Endothelial cell of umbilical vein (primary cell): ENCODE measurements at regions not wholly inside any gene's neighbourhood (a gene's known extent, or its start where the extent isn't known, plus 50 kb on each side); places are given as distances from the start of the nearest gene placed in this dataset.

Experiments used
- BruUV-seq: library from RNA; stranded (reverse); fragments of 400-500 nt; replicated peaks from 2 replicates; lab custom pipeline; 2021; lab: Mats Ljungman, UMichigan
- CTCF ChIA-PET: fragments of 300-600, 350-600 bp; sonication (Branson Sonifier 250); formaldehyde crosslinking; loops from one replicate; lab custom pipeline; 2021; ENCODE audit warnings: antibody characterized with exemption, inconsistent platforms; lab: Charles Lee
- POLR2A ChIA-PET: fragments of 300-600, 350-600 bp; sonication (Branson Sonifier 250); formaldehyde crosslinking; loops from one replicate; lab custom pipeline; 2021; ENCODE audit warnings: antibody characterized with exemption, inconsistent platforms; lab: Charles Lee
- DNase-seq: peaks from one replicate; pipeline ENCODE4 v3.0.0-alpha.2; 2011; ENCODE audit warnings: low read depth, low spot score
- FAIRE-seq: peaks from 2 replicates; lab custom pipeline; 2011; peaks lifted over from hg19 to GRCh38; lab: Jason Lieb, UNC
- H2AFZ ChIP-seq: 2 replicates; pipeline ENCODE4 v1.6.0; 2012; ENCODE audit warnings: low read depth, low read length, control low read depth, inconsistent platforms
- H3K27ac ChIP-seq: 2 replicates; pipeline ENCODE4 v1.5.1; 2011; ENCODE audit warnings: low read depth, mild to moderate bottlenecking, control low read depth, low read length, moderate library complexity; ENCODE audit not compliant: insufficient read depth
- H3K27me3 ChIP-seq, 2 experiments: 2 replicates each; pipeline versions ENCODE4 v1.6.0 to v1.6.1; 2011; ENCODE audit warnings: low read length in 2 of 2, mixed read lengths in 1 of 2; ENCODE audit not compliant: control insufficient read depth in 2 of 2, insufficient read depth in 2 of 2
- H3K36me3 ChIP-seq, 2 experiments: 2 replicates in 1 of 2; 3 replicates in 1 of 2; pipeline ENCODE4 v1.5.1; 2011; ENCODE audit warnings: low read length in 2 of 2, mild to moderate bottlenecking in 1 of 2, moderate library complexity in 1 of 2; ENCODE audit not compliant: control insufficient read depth in 2 of 2, insufficient read depth in 2 of 2; ENCODE audit errors: extremely low read depth in 1 of 2
- H3K4me1 ChIP-seq: 3 replicates; pipeline ENCODE4 v1.5.1; 2011; ENCODE audit warnings: mild to moderate bottlenecking, low read length; ENCODE audit not compliant: control insufficient read depth, insufficient read depth; ENCODE audit errors: extremely low read depth
- H3K4me2 ChIP-seq: 2 replicates; pipeline ENCODE4 v1.6.1; 2011; ENCODE audit warnings: low read length, control low read depth, mixed read lengths; ENCODE audit not compliant: insufficient read depth
- H3K4me3 ChIP-seq, 3 experiments: fragments of 200-600 bp in 1 of 3; sonication (generic), shearing (Covaris generic) in 1 of 3; replicated peaks in 1 of 3; 2 replicates each; pipeline ENCODE4 v1.5.1; 2011 to 2016; ENCODE audit warnings: control low read depth in 3 of 3, low read length in 3 of 3, mild to moderate bottlenecking in 2 of 3, inconsistent platforms in 1 of 3, low read depth in 1 of 3, moderate library complexity in 1 of 3; ENCODE audit not compliant: insufficient read depth in 1 of 3
- H3K79me2 ChIP-seq: 2 replicates; pipeline ENCODE4 v1.6.0; 2012; ENCODE audit warnings: low read length, inconsistent platforms; ENCODE audit not compliant: control insufficient read depth, insufficient read depth
- H3K9ac ChIP-seq: replicated peaks from 2 replicates; pipeline ENCODE3; 2011; ENCODE audit warnings: low read length, control low read depth; ENCODE audit not compliant: insufficient read depth; ENCODE audit errors: extremely low read depth
- H3K9me1 ChIP-seq: replicated peaks from 3 replicates; pipeline ENCODE4 v1.6.0; 2011; ENCODE audit warnings: mild to moderate bottlenecking, low read length; ENCODE audit not compliant: control insufficient read depth, insufficient read depth; ENCODE audit errors: extremely low read depth
- H3K9me3 ChIP-seq: replicated peaks from 2 replicates; pipeline ENCODE4 v1.5.1; 2012; ENCODE audit warnings: low read length, inconsistent platforms; ENCODE audit not compliant: control insufficient read depth, insufficient read depth
- H4K20me1 ChIP-seq: replicated peaks from 2 replicates; pipeline ENCODE3; 2011; ENCODE audit warnings: mild to moderate bottlenecking, low read length; ENCODE audit not compliant: control insufficient read depth, insufficient read depth; ENCODE audit errors: extremely low read depth
- CTCF ChIP-seq, 2 donors: IDR thresholded peaks; 1 replicate in 1 of 2; 2 replicates in 1 of 2; pipeline ENCODE4 v1.5.1; 2011; ENCODE audit warnings: low read length in 2 of 2, mild to moderate bottlenecking in 2 of 2, moderate library complexity in 2 of 2, control low read depth in 1 of 2, inconsistent platforms in 1 of 2, low read depth in 1 of 2; ENCODE audit not compliant: insufficient read depth in 1 of 2; ENCODE audit errors: extremely low read depth in 1 of 2
- EZH2 ChIP-seq: IDR thresholded peaks from 2 replicates; pipeline ENCODE4 v1.6.1; 2012; ENCODE audit warnings: borderline replicate concordance, low read depth, mild to moderate bottlenecking, moderate library complexity, low read length, inconsistent platforms; ENCODE audit not compliant: severe bottlenecking
- FOS ChIP-seq: IDR thresholded peaks from 2 replicates; pipeline ENCODE4 v1.6.1; 2011; ENCODE audit warnings: mild to moderate bottlenecking, low read length, moderate library complexity, borderline replicate concordance; ENCODE audit not compliant: insufficient read depth
- GATA2 ChIP-seq: IDR thresholded peaks from 2 replicates; pipeline ENCODE4 v1.7.0; 2011; ENCODE audit warnings: low read depth, mild to moderate bottlenecking, moderate library complexity, mixed read lengths, low read length; ENCODE audit not compliant: insufficient read length, insufficient read depth
- JUN ChIP-seq: IDR thresholded peaks from 2 replicates; pipeline ENCODE4 v1.6.1; 2011; ENCODE audit warnings: borderline replicate concordance, low read depth; ENCODE audit not compliant: insufficient read length, insufficient read depth
- MAX ChIP-seq: IDR thresholded peaks from 2 replicates; pipeline ENCODE4 v1.6.1; 2011; ENCODE audit not compliant: insufficient read depth, insufficient read length
- MYC ChIP-seq: IDR thresholded peaks from one replicate; pipeline ENCODE4 v1.6.1; 2011; ENCODE audit warnings: mild to moderate bottlenecking, low read depth, low read length
- POLR2A ChIP-seq: IDR thresholded peaks from 2 replicates; pipeline ENCODE4 v1.6.1; 2012; ENCODE audit warnings: low read depth, mild to moderate bottlenecking, control low read depth, low read length
- POLR2AphosphoS5 ChIP-seq: IDR thresholded peaks from 2 replicates; pipeline ENCODE4 v1.6.1; 2012; ENCODE audit warnings: low read depth, mild to moderate bottlenecking, control low read depth, low read length, moderate library complexity; ENCODE audit not compliant: insufficient read depth
- dilution Hi-C: fragments of 300-500 bp; cut with MboI; formaldehyde crosslinking; loops from one replicate; pipeline ENCODE4 v1.15.0; 2019; ENCODE audit warnings: low sequenced_read_pairs; ENCODE audit not compliant: extremely low pct_ligation_motif_present
- intact Hi-C: fragments of 100-400 bp; cut with micrococcal nuclease; formaldehyde crosslinking; loops from one replicate; pipeline ENCODE4 v1.10.0; 2022

- Histone ChIP-seq H3K27me3 (no peaks in the 10 kb centered on the region), H3K27ac (no peak overlapping the region), H3K9ac (no peak overlapping the region), H3K9me3 (no peaks in the 10 kb centered on the region), H3K9me1 (no peaks in the 10 kb centered on the region), H3K4me2 (no peak overlapping the region), H3K79me2 (no peaks in the 10 kb centered on the region), H3K4me1 (no peaks in the 10 kb centered on the region), H3K36me3 (no peaks in the 10 kb centered on the region), H3K4me3 (no peak overlapping the region), H4K20me1 (no peaks in the 10 kb centered on the region), H2AFZ (no peak overlapping the region)
- BruUV-seq, result no TSS peak
- FAIRE-seq (no peak), DNase-seq (no peak)
- TF ChIP-seq GATA2, result no peak
- no peak for TF ChIP-seq CTCF (IDR thresholded peaks at IDR 0.05; ENCODE audit: extremely low read depth in 1 of 2, insufficient read depth in 1 of 2, low read depth in 1 of 2, low read length in 2 of 2)
- TF ChIP-seq POLR2A, result no peak
- TF ChIP-seq JUN, result no peak
- no peak for TF ChIP-seq POLR2AphosphoS5
- no peak for TF ChIP-seq MYC
- no peak for TF ChIP-seq EZH2
- no peak for TF ChIP-seq FOS
- no peak for TF ChIP-seq MAX
- POLR2A ChIA-PET, result no interaction called here
- CTCF ChIA-PET, result no interaction called here
- intact Hi-C loops, result no loop called here
- dilution Hi-C loops, result no loop called here
Measured at GRCh38 chr5:100004969-100005368, 530.2 kb upstream of the FAM174A start.
